ENCODE measurements at regions not wholly inside any gene's neighbourhood (a gene's known extent, or its start where the extent isn't known, plus 50 kb on each side); places are given as distances from the start of the nearest gene placed in this dataset.

GRCh38 chr10:108471420-108471819 is 1306.9 kb upstream of the SORCS1 start:
- Mint-ChIP-seq H3K27me3 (peaks cover 8% of the 10 kb centered on the region), H3K27ac (no peak overlapping the region), H3K4me3 (no peak overlapping the region), H3K4me1 (no peaks in the 10 kb centered on the region), H3K9me3 (ENCODE audit: insufficient read depth) (peaks cover 2% of the 10 kb centered on the region)
- Histone ChIP-seq H2AFZ (ENCODE audit: insufficient read depth, low read depth, low read length, poor library complexity, severe bottlenecking) (no peak overlapping the region), H3K4me2 (replicated peaks; ENCODE audit: low read depth, low read length, poor library complexity, severe bottlenecking) (no peak overlapping the region), H3K27ac (ENCODE audit: low read length in 2 of 2) (no peak overlapping the region), H3K27me3 (replicated peaks in 1 of 4; ENCODE audit: control extremely low read depth in 1 of 4, control insufficient read depth in 3 of 4, insufficient read depth in 4 of 4, low read length in 3 of 4) (peaks cover 0 to 5% (median 0%) of the 10 kb centered on the region in 4 experiments), H3K4me1 (ENCODE audit: control insufficient read depth in 2 of 2, insufficient read depth in 2 of 2, low read length in 2 of 2) (no peaks in the 10 kb centered on the region), H3K79me2 (ENCODE audit: control insufficient read depth, insufficient read depth, low read length) (no peaks in the 10 kb centered on the region), H4K20me1 (ENCODE audit: control insufficient read depth, insufficient read depth, low read length, poor library complexity, severe bottlenecking) (no peaks in the 10 kb centered on the region), H3K9me3 (ENCODE audit: control extremely low read depth in 1 of 3, control insufficient read depth in 2 of 3, insufficient read depth in 1 of 3, low read length in 2 of 3) (peaks cover 0 to 7% (median 0%) of the 10 kb centered on the region in 3 donors), H3K36me3 (replicated peaks in 1 of 2; ENCODE audit: control extremely low read depth in 1 of 2, control insufficient read depth in 1 of 2, extremely low read depth in 1 of 2, insufficient read depth in 2 of 2, low read length in 1 of 2) (no peaks in the 10 kb centered on the region), H3K9ac (ENCODE audit: low read length) (no peak overlapping the region), H3K4me3 (ENCODE audit: control extremely low read depth in 1 of 5, extremely low read depth in 1 of 5, insufficient read depth in 1 of 5, low read depth in 2 of 5, low read length in 4 of 5) (no peak overlapping the region)
- 100% methylated on average over 1 of the region's 1 CpG for WGBS (ENCODE audit: insufficient coverage)
- POLR2A ChIA-PET: no interaction called here
- ATAC-seq (ENCODE audit: low read depth) (no peak), DNase-seq (no peak)
- intact Hi-C loops (cut with micrococcal nuclease): no loop called here
- TF ChIP-seq EZH2 (IDR thresholded peaks at IDR 0.05; ENCODE audit: borderline replicate concordance, insufficient read depth, low read depth, low read length, poor library complexity, severe bottlenecking): no peak
- TF ChIP-seq CTCF (IDR thresholded peaks at IDR 0.05): no peak
- CTCF ChIA-PET: no interaction called here

- Mint-ChIP-seq H3K27me3 (peaks cover 8% of the 10 kb centered on the region), H3K4me1 (no peaks in the 10 kb centered on the region)
Observed at GRCh38 chr10:108469940-108470339, 1305.4 kb upstream of the SORCS1 start.

More at GRCh38 chr10:108469940-108470339, 1305.4 kb upstream of the SORCS1 start:
- Mint-ChIP-seq H3K4me3 (no peak overlapping the region), H3K9me3 (ENCODE audit: insufficient read depth) (peaks cover 2% of the 10 kb centered on the region), H3K27ac (no peak overlapping the region)
- H3K27me3 ChIP-seq (replicated peaks in 1 of 4; ENCODE audit: control extremely low read depth in 1 of 4, control insufficient read depth in 3 of 4, insufficient read depth in 4 of 4, low read length in 3 of 4): peaks cover 0 to 5% (median 0%) of the 10 kb centered on the region in 4 experiments
- H3K79me2 ChIP-seq (ENCODE audit: control insufficient read depth, insufficient read depth, low read length): no peaks in the 10 kb centered on the region
- ATAC-seq (ENCODE audit: low read depth) (no peak), DNase-seq (no peak)
- no peak overlapping the region for H3K4me3 ChIP-seq (ENCODE audit: control extremely low read depth in 1 of 5, extremely low read depth in 1 of 5, insufficient read depth in 1 of 5, low read depth in 2 of 5, low read length in 4 of 5)
- TF ChIP-seq CTCF (IDR thresholded peaks at IDR 0.05) (no peak), EZH2 (IDR thresholded peaks at IDR 0.05; ENCODE audit: borderline replicate concordance, insufficient read depth, low read depth, low read length, poor library complexity, severe bottlenecking) (no peak)
- H3K4me1 ChIP-seq (ENCODE audit: control insufficient read depth in 2 of 2, insufficient read depth in 2 of 2, low read length in 2 of 2): no peaks in the 10 kb centered on the region
- H3K27ac ChIP-seq (ENCODE audit: low read length in 2 of 2): no peak overlapping the region
- H3K9ac ChIP-seq (ENCODE audit: low read length): no peak overlapping the region
- H3K4me2 ChIP-seq (replicated peaks; ENCODE audit: low read depth, low read length, poor library complexity, severe bottlenecking): no peak overlapping the region
- H3K36me3 ChIP-seq (replicated peaks in 1 of 2; ENCODE audit: control extremely low read depth in 1 of 2, control insufficient read depth in 1 of 2, extremely low read depth in 1 of 2, insufficient read depth in 2 of 2, low read length in 1 of 2): no peaks in the 10 kb centered on the region
- H3K9me3 ChIP-seq (ENCODE audit: control extremely low read depth in 1 of 3, control insufficient read depth in 2 of 3, insufficient read depth in 1 of 3, low read length in 2 of 3): peaks cover 0 to 7% (median 0%) of the 10 kb centered on the region in 3 donors
- ChIA-PET POLR2A (no interaction called here), CTCF (no interaction called here)
- intact Hi-C loops (cut with micrococcal nuclease): no loop called here
- WGBS (ENCODE audit: insufficient coverage): no CpG with 5 or more reads among the region's 3 CpGs
- no peaks in the 10 kb centered on the region for H4K20me1 ChIP-seq (ENCODE audit: control insufficient read depth, insufficient read depth, low read length, poor library complexity, severe bottlenecking)
- H2AFZ ChIP-seq (ENCODE audit: insufficient read depth, low read depth, low read length, poor library complexity, severe bottlenecking): no peak overlapping the region

Data from B cell (primary cell).